ENCODE measurements at regions not wholly inside any gene's neighbourhood (a gene's known extent, or its start where the extent isn't known, plus 50 kb on each side); places are given as distances from the start of the nearest gene placed in this dataset.

DNA sequence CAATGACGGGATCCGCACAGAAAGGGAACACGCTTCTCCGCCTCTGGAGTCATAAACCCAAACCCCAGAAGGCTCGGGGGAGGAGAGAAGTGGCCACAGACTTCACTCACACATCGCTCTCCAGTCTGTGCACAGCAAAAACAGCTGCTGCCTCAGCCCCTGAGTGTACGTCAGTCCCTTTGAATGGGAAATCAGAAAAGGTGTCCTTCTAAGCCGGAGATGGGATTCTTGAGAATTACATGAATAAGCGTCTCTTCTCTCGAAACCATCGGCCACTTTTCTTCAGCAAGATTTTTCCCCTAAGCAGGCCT lies 78.3 kb downstream of the PDCL3 start:
- TF ChIP-seq, protein P1, sequence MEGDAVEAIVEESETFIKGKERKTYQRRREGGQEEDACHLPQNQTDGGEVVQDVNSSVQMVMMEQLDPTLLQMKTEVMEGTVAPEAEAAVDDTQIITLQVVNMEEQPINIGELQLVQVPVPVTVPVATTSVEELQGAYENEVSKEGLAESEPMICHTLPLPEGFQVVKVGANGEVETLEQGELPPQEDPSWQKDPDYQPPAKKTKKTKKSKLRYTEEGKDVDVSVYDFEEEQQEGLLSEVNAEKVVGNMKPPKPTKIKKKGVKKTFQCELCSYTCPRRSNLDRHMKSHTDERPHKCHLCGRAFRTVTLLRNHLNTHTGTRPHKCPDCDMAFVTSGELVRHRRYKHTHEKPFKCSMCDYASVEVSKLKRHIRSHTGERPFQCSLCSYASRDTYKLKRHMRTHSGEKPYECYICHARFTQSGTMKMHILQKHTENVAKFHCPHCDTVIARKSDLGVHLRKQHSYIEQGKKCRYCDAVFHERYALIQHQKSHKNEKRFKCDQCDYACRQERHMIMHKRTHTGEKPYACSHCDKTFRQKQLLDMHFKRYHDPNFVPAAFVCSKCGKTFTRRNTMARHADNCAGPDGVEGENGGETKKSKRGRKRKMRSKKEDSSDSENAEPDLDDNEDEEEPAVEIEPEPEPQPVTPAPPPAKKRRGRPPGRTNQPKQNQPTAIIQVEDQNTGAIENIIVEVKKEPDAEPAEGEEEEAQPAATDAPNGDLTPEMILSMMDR (IDR thresholded peaks at IDR 0.05) = no peak
- TF ChIP-seq POLR2A (IDR thresholded peaks at IDR 0.05) = no peak

Data from Peyer's patch (tissue), 4 donors.